GM13976 (cell line): ENCODE measurements at regions not wholly inside any gene's neighbourhood (a gene's known extent, or its start where the extent isn't known, plus 50 kb on each side); places are given as distances from the start of the nearest gene placed in this dataset.

ENCODE experiments used
- DNase-seq: peaks from one replicate; pipeline ENCODE4 v3.0.0; 2012; ENCODE audit warnings: low spot score
- CTCF ChIP-seq: IDR thresholded peaks from 2 replicates; pipeline ENCODE4 v1.5.1; 2012; ENCODE audit warnings: borderline replicate concordance, mild to moderate bottlenecking; ENCODE audit not compliant: insufficient read depth; ENCODE audit errors: extremely low read depth, missing control alignments, control extremely low read depth
- in situ Hi-C: fragments of 300-500 bp; cut with MboI; formaldehyde crosslinking; loops from one replicate; pipeline ENCODE4 v1.12.0; 2022; ENCODE audit warnings: low sequenced_read_pairs, mixed read lengths, inconsistent platforms; ENCODE audit not compliant: unreplicated experiment

GRCh38 chr6:1250489-1251197, 61.3 kb upstream of the FOXQ1 start:
- in situ Hi-C loops, result no loop called here
- no peak for DNase-seq
- no peak for TF ChIP-seq CTCF

- no peak for TF ChIP-seq CTCF
- in situ Hi-C loops, result no loop called here
- no peak for DNase-seq
These were observed 64.0 kb upstream of the FOXQ1 start for GRCh38 chr6:1247894-1248293.

- no peak for TF ChIP-seq CTCF
- in situ Hi-C loops, result no loop called here
- no peak for DNase-seq
These were observed 64.8 kb upstream of the FOXQ1 start for GRCh38 chr6:1247056-1247455.

GRCh38 chr6:1244941-1245340, 67.0 kb upstream of the FOXQ1 start:
- DNase-seq, result no peak
- no peak for TF ChIP-seq CTCF
- in situ Hi-C loops, result no loop called here

- TF ChIP-seq CTCF, result no peak
- in situ Hi-C loops, result no loop called here
- no peak for DNase-seq
These were observed 67.6 kb upstream of the FOXQ1 start for GRCh38 chr6:1244278-1244677.

- in situ Hi-C loops, result no loop called here
- no peak for DNase-seq
These were observed 69.5 kb upstream of the FOXQ1 start for GRCh38 chr6:1242446-1242845.

More at GRCh38 chr6:1242446-1242845, 69.5 kb upstream of the FOXQ1 start:
- TF ChIP-seq CTCF, result no peak
